ENCODE measurements at regions not wholly inside any gene's neighbourhood (a gene's known extent, or its start where the extent isn't known, plus 50 kb on each side); places are given as distances from the start of the nearest gene placed in this dataset.

DNA sequence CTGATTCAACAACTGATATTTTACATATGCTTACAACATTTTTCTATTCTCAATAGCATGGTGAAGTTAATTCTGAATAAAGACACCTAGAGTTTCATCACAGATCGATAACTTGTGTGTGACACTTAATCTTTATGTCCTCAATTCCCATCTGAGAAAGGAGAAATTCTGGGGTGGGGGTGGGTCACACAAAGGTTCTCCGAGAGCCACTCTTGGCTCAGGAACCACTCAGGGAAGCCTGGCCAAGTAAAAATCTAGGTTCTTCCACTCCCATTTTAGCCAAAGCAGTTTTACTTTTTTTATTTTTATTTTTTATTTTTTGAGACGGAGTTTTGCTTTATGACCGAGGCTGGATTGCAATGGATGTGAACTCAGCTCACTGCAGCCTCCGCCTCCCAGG lies 111.0 kb upstream of the TBL1XR1 start:
- TF ChIP-seq, protein P1, sequence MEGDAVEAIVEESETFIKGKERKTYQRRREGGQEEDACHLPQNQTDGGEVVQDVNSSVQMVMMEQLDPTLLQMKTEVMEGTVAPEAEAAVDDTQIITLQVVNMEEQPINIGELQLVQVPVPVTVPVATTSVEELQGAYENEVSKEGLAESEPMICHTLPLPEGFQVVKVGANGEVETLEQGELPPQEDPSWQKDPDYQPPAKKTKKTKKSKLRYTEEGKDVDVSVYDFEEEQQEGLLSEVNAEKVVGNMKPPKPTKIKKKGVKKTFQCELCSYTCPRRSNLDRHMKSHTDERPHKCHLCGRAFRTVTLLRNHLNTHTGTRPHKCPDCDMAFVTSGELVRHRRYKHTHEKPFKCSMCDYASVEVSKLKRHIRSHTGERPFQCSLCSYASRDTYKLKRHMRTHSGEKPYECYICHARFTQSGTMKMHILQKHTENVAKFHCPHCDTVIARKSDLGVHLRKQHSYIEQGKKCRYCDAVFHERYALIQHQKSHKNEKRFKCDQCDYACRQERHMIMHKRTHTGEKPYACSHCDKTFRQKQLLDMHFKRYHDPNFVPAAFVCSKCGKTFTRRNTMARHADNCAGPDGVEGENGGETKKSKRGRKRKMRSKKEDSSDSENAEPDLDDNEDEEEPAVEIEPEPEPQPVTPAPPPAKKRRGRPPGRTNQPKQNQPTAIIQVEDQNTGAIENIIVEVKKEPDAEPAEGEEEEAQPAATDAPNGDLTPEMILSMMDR (IDR thresholded peaks at IDR 0.05; ENCODE audit: control insufficient read depth, insufficient read depth, low read depth, low read length, missing control alignments) = no peak
- H3K4me3 ChIP-seq (ENCODE audit: control insufficient read depth, low read depth, low read length) = no peak overlapping the region
- no peak for DNase-seq (ENCODE audit: low read depth)

DNA sequence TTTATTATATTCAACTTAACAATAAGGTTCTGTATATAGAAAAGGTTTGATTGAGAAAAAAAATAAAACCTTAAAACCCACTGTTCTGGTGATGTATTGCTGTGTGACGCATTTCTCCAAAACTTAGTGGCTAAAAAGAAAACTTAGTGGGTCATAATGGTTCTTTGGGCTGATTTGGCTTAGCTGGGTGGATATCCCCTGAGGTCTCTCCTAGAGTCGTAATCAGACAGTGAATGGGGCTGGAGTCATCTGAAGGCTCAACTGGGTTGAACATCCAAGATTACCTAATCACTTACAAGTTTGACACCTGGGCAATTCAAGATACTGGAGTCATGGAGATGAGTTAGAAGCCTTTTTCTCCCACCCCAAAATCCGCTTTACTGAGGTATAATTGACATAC lies 111.6 kb upstream of the TBL1XR1 start:
- TF ChIP-seq, protein P1 (IDR thresholded peaks at IDR 0.05; ENCODE audit: control insufficient read depth, insufficient read depth, low read depth, low read length, missing control alignments) = no peak
- no peak overlapping the region for H3K4me3 ChIP-seq (ENCODE audit: control insufficient read depth, low read depth, low read length)
- DNase-seq (ENCODE audit: low read depth) = no peak

DNA sequence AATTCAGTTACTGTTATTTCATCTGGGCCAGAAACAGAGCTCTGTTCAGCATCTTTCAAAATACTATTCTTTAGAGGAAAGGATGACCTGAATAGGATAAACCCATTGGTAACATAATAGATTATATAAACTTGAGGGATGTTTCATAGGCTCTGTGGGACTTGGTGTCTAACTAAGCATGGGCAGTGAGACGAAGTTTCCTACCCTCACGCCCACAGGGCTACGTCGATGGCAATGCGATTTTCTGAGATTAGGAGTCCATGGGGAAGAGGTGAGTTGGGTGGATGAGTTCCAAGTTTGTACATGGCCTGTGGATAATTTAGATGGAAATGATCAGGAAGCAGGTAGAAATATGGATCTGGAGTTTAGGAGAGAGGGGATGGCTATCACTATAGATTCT lies 115.2 kb upstream of the TBL1XR1 start:
- H3K4me3 ChIP-seq (ENCODE audit: control insufficient read depth, low read depth, low read length) = no peak overlapping the region
- DNase-seq (ENCODE audit: low read depth) = no peak
- TF ChIP-seq, protein P1 (IDR thresholded peaks at IDR 0.05; ENCODE audit: control insufficient read depth, insufficient read depth, low read depth, low read length, missing control alignments) = no peak

DNA sequence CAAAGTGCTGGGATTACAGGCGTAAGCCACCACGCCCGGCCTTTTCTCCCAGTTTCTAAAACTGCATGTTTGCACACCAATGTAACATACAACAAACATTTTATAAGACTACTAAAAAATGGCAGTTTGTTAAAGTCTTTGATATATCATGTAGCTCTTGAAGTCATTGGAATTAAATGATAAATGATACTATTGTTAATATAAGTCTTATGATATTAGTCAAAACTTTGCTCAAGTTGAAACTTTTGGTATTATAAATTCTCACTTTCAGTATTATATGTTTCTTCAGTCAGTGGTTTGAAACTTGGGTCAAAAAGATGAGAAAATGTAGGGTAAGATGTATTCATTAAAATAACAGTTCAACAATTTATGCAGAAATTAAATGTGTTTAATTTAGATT lies 117.6 kb upstream of the TBL1XR1 start:
- no peak for DNase-seq (ENCODE audit: low read depth)
- TF ChIP-seq, protein P1 (IDR thresholded peaks at IDR 0.05; ENCODE audit: control insufficient read depth, insufficient read depth, low read depth, low read length, missing control alignments) = no peak
- H3K4me3 ChIP-seq (ENCODE audit: control insufficient read depth, low read depth, low read length) = no peak overlapping the region

DNA sequence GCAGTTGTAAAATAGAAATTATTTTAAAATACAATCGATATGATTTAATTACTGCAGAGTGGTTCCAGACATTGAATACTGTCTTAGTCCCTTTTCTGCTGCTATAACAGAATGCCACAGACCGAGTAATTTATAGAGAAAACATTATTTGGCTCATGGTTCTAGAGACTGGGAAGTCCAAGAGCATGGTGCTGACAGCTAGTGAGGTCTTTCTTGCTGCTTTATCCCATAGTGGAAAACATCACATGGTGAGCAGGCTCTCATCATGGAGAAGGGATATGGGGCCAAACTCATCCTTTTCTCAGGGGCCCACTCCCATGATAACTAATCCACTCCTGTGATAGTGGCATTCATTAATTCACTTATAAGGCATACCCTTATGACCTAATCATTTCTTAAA lies 120.0 kb upstream of the TBL1XR1 start:
- no peak overlapping the region for H3K4me3 ChIP-seq (ENCODE audit: control insufficient read depth, low read depth, low read length)
- DNase-seq (ENCODE audit: low read depth) = no peak
- TF ChIP-seq, protein P1 (IDR thresholded peaks at IDR 0.05; ENCODE audit: control insufficient read depth, insufficient read depth, low read depth, low read length, missing control alignments) = no peak

DNA sequence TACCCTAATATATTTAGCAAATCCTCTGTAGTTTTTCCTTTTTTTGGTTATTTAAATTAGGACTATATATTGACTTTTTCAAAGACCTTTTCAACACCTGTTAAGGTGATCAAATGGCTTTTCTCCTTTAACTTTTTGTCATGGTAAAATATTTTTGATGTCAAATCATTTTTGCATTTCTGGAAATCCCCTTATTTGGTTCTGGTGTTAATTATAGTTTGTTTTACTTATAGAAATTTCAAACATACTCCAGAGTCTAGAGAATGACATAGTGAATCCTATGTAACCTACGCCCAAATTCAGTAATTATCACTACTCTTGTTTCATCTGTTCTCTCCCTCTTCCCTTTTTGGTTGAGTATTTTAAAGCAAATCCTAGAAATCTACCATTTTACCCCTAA lies 121.3 kb upstream of the TBL1XR1 start:
- TF ChIP-seq, protein P1 (IDR thresholded peaks at IDR 0.05; ENCODE audit: control insufficient read depth, insufficient read depth, low read depth, low read length, missing control alignments) = no peak
- no peak for DNase-seq (ENCODE audit: low read depth)
- H3K4me3 ChIP-seq (ENCODE audit: control insufficient read depth, low read depth, low read length) = no peak overlapping the region

DNA sequence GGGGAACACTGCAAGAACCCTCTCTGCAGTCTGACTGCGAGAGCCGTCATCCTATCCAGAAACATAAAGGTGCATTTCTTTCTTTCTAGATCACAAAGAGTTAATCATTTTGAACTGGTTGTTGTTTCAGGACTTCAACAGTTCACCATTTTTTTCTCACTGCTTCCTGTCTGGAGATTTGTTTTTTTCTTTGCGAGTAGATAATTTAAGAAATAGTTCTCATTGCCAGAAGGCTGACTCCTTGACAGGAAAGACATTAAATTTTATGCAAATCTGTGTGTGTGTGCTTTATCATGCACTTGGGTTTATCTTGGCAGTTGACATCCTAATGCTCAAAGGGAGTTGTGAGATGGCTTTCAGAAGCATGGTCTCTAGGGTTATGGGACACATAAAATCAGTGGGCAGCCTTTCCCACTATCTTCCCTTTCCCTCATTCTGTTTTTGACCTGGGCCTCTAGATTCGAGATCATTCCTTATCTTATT lies 123.5 kb upstream of the TBL1XR1 start:
- DNase-seq (ENCODE audit: low read depth) = no peak
- H3K4me3 ChIP-seq (ENCODE audit: control insufficient read depth, low read depth, low read length) = no peak overlapping the region
- TF ChIP-seq, protein P1 (IDR thresholded peaks at IDR 0.05; ENCODE audit: control insufficient read depth, insufficient read depth, low read depth, low read length, missing control alignments) = no peak
